Natural killer cell treated with Interleukin-12 subunit alpha and Interleukin-12 subunit beta and Interleukin-15 and Interleukin-18, amount 100 ng/mL, for 72 hours (primary cell): ENCODE measurements at regions not wholly inside any gene's neighbourhood (a gene's known extent, or its start where the extent isn't known, plus 50 kb on each side); places are given as distances from the start of the nearest gene placed in this dataset.

Experiments used
- ATAC-seq, 2 donors: fragments of 150-1000 bp; cut with Tn5 transposase in 1 of 2; sonication (Bioruptor Pico), chemical (Tn5 transposase) in 1 of 2; 2 replicates each; pipeline ENCODE4 v1.10.0; 2021
- DNase-seq: peaks from one replicate; pipeline ENCODE4 v3.0.0; 2022; ENCODE audit warnings: low spot score
- H3K27ac Mint-ChIP-seq, 2 donors: 1 replicate in 1 of 2; 2 replicates in 1 of 2; pipeline ENCODE4 v1.8.0; 2022; ENCODE audit warnings: mixed read lengths in 2 of 2, mild to moderate bottlenecking in 1 of 2, moderate library complexity in 1 of 2
- H3K27me3 Mint-ChIP-seq, 2 donors: 1 replicate in 1 of 2; 2 replicates in 1 of 2; pipeline ENCODE4 v1.8.0; 2022; ENCODE audit warnings: mixed read lengths in 2 of 2
- H3K36me3 Mint-ChIP-seq: one replicate; pipeline ENCODE4 v1.8.0; 2022; ENCODE audit warnings: mixed read lengths
- H3K4me1 Mint-ChIP-seq, 2 donors: 1 replicate in 1 of 2; 2 replicates in 1 of 2; pipeline ENCODE4 v1.8.0; 2022; ENCODE audit warnings: low read depth in 2 of 2, mixed read lengths in 2 of 2, mild to moderate bottlenecking in 1 of 2
- H3K4me3 Mint-ChIP-seq: one replicate; pipeline ENCODE4 v1.8.0; 2022; ENCODE audit warnings: mixed read lengths
- H3K9me3 Mint-ChIP-seq: 2 replicates; pipeline ENCODE4 v1.8.0; 2022; ENCODE audit warnings: mixed read lengths

- H3K4me3 Mint-ChIP-seq = no peak overlapping the region
- no peaks in the 10 kb centered on the region for H3K36me3 Mint-ChIP-seq
- H3K27ac Mint-ChIP-seq = no peak overlapping the region
- ATAC-seq (no peak), DNase-seq (no peak)
- H3K9me3 Mint-ChIP-seq = no peaks in the 10 kb centered on the region
- peaks cover 12 to 21% of the 10 kb centered on the region in 2 donors for H3K27me3 Mint-ChIP-seq
- no peaks in the 10 kb centered on the region for H3K4me1 Mint-ChIP-seq
These were observed 592.3 kb downstream of the FGF9 start for GRCh38 chr13:22263185-22263584.

DNA sequence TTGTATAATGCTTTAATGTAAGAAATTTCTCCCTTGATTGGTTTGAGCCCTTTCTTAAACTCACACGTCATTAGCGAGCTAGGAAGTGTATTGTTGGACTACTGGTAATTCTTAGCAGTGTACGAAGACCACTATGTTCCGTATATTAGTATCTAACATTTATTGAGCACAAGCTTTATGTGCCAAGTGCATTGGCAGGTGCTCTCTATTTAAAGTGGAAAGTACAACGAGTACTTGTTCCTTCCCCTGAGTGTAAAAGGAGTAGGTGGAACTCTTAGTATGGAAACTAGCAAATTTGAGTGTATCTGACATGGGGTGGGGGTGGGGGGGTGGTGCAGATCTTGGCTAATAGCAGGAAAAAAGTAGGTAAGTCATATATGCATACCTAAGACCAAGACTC, 594.7 kb downstream of the FGF9 start:
- Mint-ChIP-seq H3K4me3 (no peak overlapping the region), H3K36me3 (no peaks in the 10 kb centered on the region), H3K27me3 (peaks cover 6 to 16% of the 10 kb centered on the region in 2 donors)

DNA sequence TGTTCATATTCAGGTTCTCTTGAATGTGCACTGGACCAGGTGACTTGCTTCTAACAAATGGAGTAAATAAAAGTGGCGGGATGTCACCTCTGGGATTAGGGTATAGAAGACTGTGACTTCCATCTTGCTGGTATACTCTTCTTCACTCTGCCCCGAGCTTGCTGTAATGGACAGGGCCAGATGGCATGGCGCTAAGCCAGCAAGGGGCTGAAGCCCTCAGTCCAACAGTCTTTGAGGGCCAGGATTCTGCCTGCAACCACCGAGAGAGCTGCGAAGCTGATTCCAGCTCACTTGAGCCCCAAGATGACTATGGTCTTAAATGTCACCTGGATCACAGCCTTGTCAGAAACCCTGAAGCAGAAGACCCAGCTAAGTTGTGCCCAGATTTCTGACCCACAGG, 600.0 kb downstream of the FGF9 start:
- no peaks in the 10 kb centered on the region for H3K4me1 Mint-ChIP-seq
- H3K4me3 Mint-ChIP-seq = no peak overlapping the region
- ATAC-seq = no peak
- no peak overlapping the region for H3K27ac Mint-ChIP-seq
- H3K9me3 Mint-ChIP-seq = no peaks in the 10 kb centered on the region
- H3K27me3 Mint-ChIP-seq = peaks cover 5 to 10% of the 10 kb centered on the region in 2 donors
- H3K36me3 Mint-ChIP-seq = no peaks in the 10 kb centered on the region
- no peak for DNase-seq

More for the DNA sequence above, 594.7 kb downstream of the FGF9 start:
- Mint-ChIP-seq H3K9me3 (no peaks in the 10 kb centered on the region), H3K4me1 (no peaks in the 10 kb centered on the region), H3K27ac (no peak overlapping the region)
- ATAC-seq = no peak
- DNase-seq = no peak

GRCh38 chr13:22271903-22272302, 601.0 kb downstream of the FGF9 start:
- Mint-ChIP-seq H3K4me3 (no peak overlapping the region), H3K27me3 (peaks cover 5 to 10% of the 10 kb centered on the region in 2 donors), H3K27ac (no peak overlapping the region), H3K9me3 (no peaks in the 10 kb centered on the region), H3K36me3 (no peaks in the 10 kb centered on the region), H3K4me1 (no peaks in the 10 kb centered on the region)
- DNase-seq = no peak
- no peak for ATAC-seq

GRCh38 chr13:22275393-22275792, 604.5 kb downstream of the FGF9 start:
- no peaks in the 10 kb centered on the region for H3K36me3 Mint-ChIP-seq
- no peak for DNase-seq
- no peaks in the 10 kb centered on the region for H3K9me3 Mint-ChIP-seq
- peaks cover 0 to 4% of the 10 kb centered on the region in 2 donors for H3K4me1 Mint-ChIP-seq
- H3K27me3 Mint-ChIP-seq = peaks cover 8 to 20% of the 10 kb centered on the region in 2 donors
- no peak overlapping the region for H3K27ac Mint-ChIP-seq
- no peak overlapping the region for H3K4me3 Mint-ChIP-seq
- no peak for ATAC-seq

DNA sequence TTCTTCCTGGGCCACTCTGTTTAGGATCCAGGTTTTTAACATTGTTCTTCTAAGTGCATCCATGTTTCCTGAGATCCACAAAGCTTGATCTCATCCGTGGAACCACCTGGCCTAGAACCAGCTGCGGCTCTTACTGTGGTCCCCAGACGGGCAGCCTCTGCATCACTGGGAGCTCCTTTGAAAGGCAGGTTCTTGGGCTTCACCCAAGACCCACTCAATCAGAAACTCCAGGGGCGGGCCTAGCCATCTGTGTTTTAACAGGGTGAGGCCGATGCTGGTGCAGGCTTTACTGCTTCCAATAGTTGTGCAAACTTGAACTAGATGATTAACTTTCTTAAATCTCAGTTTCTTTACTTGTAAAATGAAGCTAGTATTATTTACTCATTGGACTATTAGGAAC, 605.7 kb downstream of the FGF9 start:
- H3K4me1 Mint-ChIP-seq = peaks cover 0 to 4% of the 10 kb centered on the region in 2 donors
- H3K27ac Mint-ChIP-seq = no peak overlapping the region
- no peak for DNase-seq
- no peaks in the 10 kb centered on the region for H3K36me3 Mint-ChIP-seq
- no peak for ATAC-seq
- H3K27me3 Mint-ChIP-seq = peaks cover 5 to 14% of the 10 kb centered on the region in 2 donors
- no peak overlapping the region for H3K4me3 Mint-ChIP-seq
- H3K9me3 Mint-ChIP-seq = no peaks in the 10 kb centered on the region

GRCh38 chr13:22278336-22278929, 607.6 kb downstream of the FGF9 start:
- DNase-seq (no peak), ATAC-seq (peak; percentile 46 to 56)
- Mint-ChIP-seq H3K9me3 (no peaks in the 10 kb centered on the region), H3K36me3 (no peaks in the 10 kb centered on the region), H3K27ac (peak overlapping the region in 1 of 2 donors; percentile 71), H3K4me1 (peaks cover 0 to 4% of the 10 kb centered on the region in 2 donors), H3K27me3 (peaks cover 5 to 21% of the 10 kb centered on the region in 2 donors), H3K4me3 (no peak overlapping the region)

DNA sequence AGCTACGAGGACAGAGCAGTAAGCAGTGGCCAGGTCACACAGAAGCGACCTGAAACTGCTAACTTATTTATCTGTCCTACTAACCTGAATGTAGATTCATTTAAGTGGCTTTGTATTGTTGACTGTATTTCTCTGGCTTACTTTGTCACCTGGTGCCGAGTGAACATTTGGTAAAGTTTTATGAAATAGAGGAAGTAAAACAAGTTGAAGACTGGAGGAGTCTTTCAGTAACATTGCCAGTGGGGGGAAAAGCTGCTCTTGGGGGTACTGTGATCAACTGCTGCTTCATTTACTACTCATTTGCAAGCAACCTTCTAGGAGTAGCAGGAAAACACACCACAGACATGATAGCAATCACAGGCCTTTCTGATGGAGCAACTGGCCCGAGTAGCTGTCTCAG, 615.0 kb downstream of the FGF9 start:
- Mint-ChIP-seq H3K36me3 (no peaks in the 10 kb centered on the region), H3K4me1 (no peaks in the 10 kb centered on the region), H3K27ac (no peak overlapping the region), H3K9me3 (no peaks in the 10 kb centered on the region), H3K4me3 (no peak overlapping the region), H3K27me3 (peaks cover 16 to 46% of the 10 kb centered on the region in 2 donors)
- no peak for ATAC-seq
- DNase-seq = no peak

- no peak for DNase-seq
- Mint-ChIP-seq H3K9me3 (no peaks in the 10 kb centered on the region), H3K36me3 (no peaks in the 10 kb centered on the region), H3K4me1 (no peaks in the 10 kb centered on the region), H3K27me3 (peaks cover 16 to 46% of the 10 kb centered on the region in 2 donors), H3K27ac (no peak overlapping the region), H3K4me3 (no peak overlapping the region)
- no peak for ATAC-seq
These were observed 615.5 kb downstream of the FGF9 start for GRCh38 chr13:22286338-22286737.

- DNase-seq (no peak), ATAC-seq (no peak)
- Mint-ChIP-seq H3K4me1 (no peaks in the 10 kb centered on the region), H3K27ac (no peak overlapping the region), H3K27me3 (peaks cover 16 to 46% of the 10 kb centered on the region in 2 donors), H3K9me3 (no peaks in the 10 kb centered on the region), H3K36me3 (no peaks in the 10 kb centered on the region), H3K4me3 (no peak overlapping the region)
These were observed 616.6 kb downstream of the FGF9 start for GRCh38 chr13:22287343-22287920.

GRCh38 chr13:22288496-22288895, 617.6 kb downstream of the FGF9 start:
- DNase-seq = no peak
- H3K27ac Mint-ChIP-seq = no peak overlapping the region
- H3K4me1 Mint-ChIP-seq = no peaks in the 10 kb centered on the region
- no peak overlapping the region for H3K4me3 Mint-ChIP-seq
- ATAC-seq = no peak
- peaks cover 16 to 44% of the 10 kb centered on the region in 2 donors for H3K27me3 Mint-ChIP-seq
- H3K36me3 Mint-ChIP-seq = no peaks in the 10 kb centered on the region
- no peaks in the 10 kb centered on the region for H3K9me3 Mint-ChIP-seq

DNA sequence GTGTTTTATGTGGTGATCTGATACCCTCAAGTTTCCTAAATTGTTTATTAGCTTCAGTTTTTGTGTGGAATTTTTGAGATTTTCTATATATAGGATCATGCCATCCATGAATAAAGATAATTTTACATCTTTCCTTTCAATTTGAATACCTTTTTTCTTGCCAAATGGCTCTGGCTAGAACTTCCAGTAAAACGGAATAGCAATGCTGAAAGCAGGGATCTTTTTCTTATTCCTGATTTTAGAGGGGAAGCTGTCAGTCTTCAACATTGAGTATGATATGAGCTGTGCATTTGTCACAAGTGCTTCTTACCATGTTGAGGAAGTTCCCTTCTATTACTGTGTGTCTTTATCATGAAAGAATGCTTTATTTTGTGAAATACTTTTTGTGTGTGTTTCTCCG, 618.8 kb downstream of the FGF9 start:
- Mint-ChIP-seq H3K4me1 (no peaks in the 10 kb centered on the region), H3K27ac (no peak overlapping the region), H3K4me3 (no peak overlapping the region), H3K27me3 (peaks cover 16 to 38% of the 10 kb centered on the region in 2 donors), H3K9me3 (no peaks in the 10 kb centered on the region), H3K36me3 (no peaks in the 10 kb centered on the region)
- no peak for DNase-seq
- ATAC-seq = no peak

- Mint-ChIP-seq H3K27ac (no peak overlapping the region), H3K27me3 (peaks cover 2 to 31% of the 10 kb centered on the region in 2 donors), H3K4me1 (no peaks in the 10 kb centered on the region), H3K36me3 (no peaks in the 10 kb centered on the region), H3K9me3 (peaks cover 3% of the 10 kb centered on the region), H3K4me3 (no peak overlapping the region)
- no peak for ATAC-seq
- no peak for DNase-seq
These were observed 627.7 kb downstream of the FGF9 start for GRCh38 chr13:22298530-22298929.

DNA sequence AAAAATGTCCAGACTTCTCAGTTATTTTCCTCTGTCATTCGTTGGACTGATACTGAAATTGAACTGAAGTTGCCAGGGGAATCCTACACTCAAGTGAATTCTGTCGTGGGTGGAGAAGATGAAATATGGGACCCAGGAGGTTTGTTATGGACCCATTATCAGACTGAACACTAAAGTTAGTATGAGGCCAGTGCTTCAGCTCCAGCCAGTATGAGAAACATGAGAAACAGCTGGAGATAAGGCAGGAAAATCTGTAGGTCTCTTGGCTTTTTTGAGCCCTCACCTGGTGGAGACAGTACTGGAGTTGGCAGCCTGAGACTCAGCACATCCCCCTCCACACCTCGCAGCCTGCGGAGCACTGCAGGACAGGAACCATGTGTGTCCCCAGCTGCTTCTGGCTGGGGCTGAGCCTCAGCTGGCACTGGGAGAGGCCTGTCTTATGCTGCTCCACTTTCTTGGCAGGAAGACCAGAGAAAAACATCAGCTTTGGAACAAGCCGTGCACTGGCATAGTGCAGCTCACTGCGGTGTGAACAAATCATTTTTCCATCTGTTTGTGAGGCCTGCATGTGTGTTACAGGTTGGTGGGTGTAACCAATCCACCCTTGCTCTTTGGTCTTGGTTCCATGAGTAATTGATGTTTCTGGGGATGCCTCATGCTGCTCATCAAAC, 641.0 kb downstream of the FGF9 start:
- no peak for ATAC-seq
- H3K27ac Mint-ChIP-seq = no peak overlapping the region
- no peaks in the 10 kb centered on the region for H3K4me1 Mint-ChIP-seq
- no peaks in the 10 kb centered on the region for H3K27me3 Mint-ChIP-seq
- no peaks in the 10 kb centered on the region for H3K36me3 Mint-ChIP-seq
- H3K4me3 Mint-ChIP-seq = no peak overlapping the region
- no peak for DNase-seq
- H3K9me3 Mint-ChIP-seq = peaks cover 4% of the 10 kb centered on the region
